HepG2 (cell line): ENCODE measurements at regions not wholly inside any gene's neighbourhood (a gene's known extent, or its start where the extent isn't known, plus 50 kb on each side); places are given as distances from the start of the nearest gene placed in this dataset.
A peak's percentile ranks its signal among the peaks of the same experiment; 100 is the strongest.

Source experiments
- BCL6 ChIP-seq: IDR thresholded peaks from 2 replicates; pipeline ENCODE4 v1.6.1; 2016; ENCODE audit warnings: missing genetic modification reagents, missing compliant biosample characterization
- BORCS8-MEF2B ChIP-seq: sonication (generic); formaldehyde crosslinking; IDR thresholded peaks from 2 replicates; pipeline ENCODE4 v1.8.0; 2022; ENCODE audit warnings: mild to moderate bottlenecking, missing genetic modification reagents
- DMAP1 ChIP-seq: IDR thresholded peaks from 2 replicates; pipeline ENCODE4 v1.6.1; 2016
- GATA4 ChIP-seq: sonication (generic); IDR thresholded peaks from 2 replicates; pipeline ENCODE4 v1.6.1; 2016; ENCODE audit warnings: antibody characterized with exemption, low read depth, borderline replicate concordance
- HDAC1 ChIP-seq: sonication (generic); formaldehyde crosslinking; IDR thresholded peaks from 2 replicates; pipeline ENCODE4 v1.5.1; 2020; ENCODE audit warnings: mild to moderate bottlenecking, missing genetic modification reagents
- HMGXB4 ChIP-seq, 2 experiments: sonication (generic) in 1 of 2; formaldehyde crosslinking in 1 of 2; IDR thresholded peaks; 2 replicates each; pipeline versions ENCODE4 v1.4.0 to v1.6.1; 2018 to 2020; ENCODE audit warnings: missing genetic modification reagents in 2 of 2, borderline replicate concordance in 1 of 2, low read depth in 1 of 2, mild to moderate bottlenecking in 1 of 2, missing biosample characterization in 1 of 2
- HOMEZ ChIP-seq: IDR thresholded peaks from 2 replicates; pipeline ENCODE4 v1.6.1; 2016; ENCODE audit warnings: low read depth
- HOXA9 ChIP-seq: sonication (generic); formaldehyde crosslinking; IDR thresholded peaks from 2 replicates; pipeline ENCODE4 v1.8.1; 2022; ENCODE audit warnings: missing genetic modification reagents, mild to moderate bottlenecking, moderate library complexity, borderline replicate concordance
- IRF2 ChIP-seq: IDR thresholded peaks from 2 replicates; pipeline ENCODE4 v1.6.1; 2018; ENCODE audit warnings: missing genetic modification reagents, missing compliant biosample characterization
- KLF6 ChIP-seq: IDR thresholded peaks from 2 replicates; pipeline ENCODE4 v1.8.0; 2016; ENCODE audit warnings: missing biosample characterization, missing genetic modification reagents
- MAZ ChIP-seq, 2 experiments: sonication (generic) in 1 of 2; formaldehyde crosslinking in 1 of 2; IDR thresholded peaks; 2 replicates each; pipeline versions ENCODE4 v1.5.0 to v1.6.1; 2012 to 2020; ENCODE audit warnings: low read depth in 2 of 2, mild to moderate bottlenecking in 2 of 2, borderline replicate concordance in 1 of 2, improper control_type of control experiment in 1 of 2, low read length in 1 of 2, missing genetic modification reagents in 1 of 2, moderate library complexity in 1 of 2
- NCOA2 ChIP-seq: sonication (generic); formaldehyde crosslinking; IDR thresholded peaks from 2 replicates; pipeline ENCODE4 v1.8.0; 2022; ENCODE audit warnings: inconsistent platforms
- NFYB ChIP-seq: sonication (generic); formaldehyde crosslinking; IDR thresholded peaks from 2 replicates; pipeline ENCODE4 v1.4.0; 2020; ENCODE audit warnings: missing genetic modification reagents
- SOX6 ChIP-seq, 2 experiments: fragments of 450-650 bp in 1 of 2; sonication (generic) in 1 of 2; formaldehyde crosslinking in 1 of 2; IDR thresholded peaks; 2 replicates each; pipeline versions ENCODE4 v1.4.0 to v1.6.1; 2017 to 2020; ENCODE audit warnings: antibody characterized with exemption in 1 of 2, mild to moderate bottlenecking in 1 of 2, missing genetic modification reagents in 1 of 2
- ZFP62 ChIP-seq: sonication (generic); formaldehyde crosslinking; IDR thresholded peaks from 2 replicates; pipeline ENCODE4 v1.4.0; 2020; ENCODE audit warnings: missing genetic modification reagents
- ZNF24 ChIP-seq: fragments of 450-650 bp; IDR thresholded peaks from 2 replicates; pipeline ENCODE4 v1.6.1; 2017; ENCODE audit warnings: antibody characterized with exemption, mild to moderate bottlenecking
- ZNF557 ChIP-seq: sonication (generic); formaldehyde crosslinking; IDR thresholded peaks from 2 replicates; pipeline ENCODE4 v1.4.0; 2020; ENCODE audit warnings: missing genetic modification reagents
- ZNF781 ChIP-seq: sonication (generic); formaldehyde crosslinking; IDR thresholded peaks from 2 replicates; pipeline ENCODE4 v1.5.1; 2020; ENCODE audit warnings: borderline replicate concordance, mild to moderate bottlenecking, missing genetic modification reagents; ENCODE audit errors: not compliant biosample characterization
- TF ChIP-seq, protein P1 (sequence below): sonication (generic); formaldehyde crosslinking; IDR thresholded peaks from 2 replicates; pipeline ENCODE4 v1.9.0; 2021; ENCODE audit warnings: mild to moderate bottlenecking, missing genetic modification reagents

DNA sequence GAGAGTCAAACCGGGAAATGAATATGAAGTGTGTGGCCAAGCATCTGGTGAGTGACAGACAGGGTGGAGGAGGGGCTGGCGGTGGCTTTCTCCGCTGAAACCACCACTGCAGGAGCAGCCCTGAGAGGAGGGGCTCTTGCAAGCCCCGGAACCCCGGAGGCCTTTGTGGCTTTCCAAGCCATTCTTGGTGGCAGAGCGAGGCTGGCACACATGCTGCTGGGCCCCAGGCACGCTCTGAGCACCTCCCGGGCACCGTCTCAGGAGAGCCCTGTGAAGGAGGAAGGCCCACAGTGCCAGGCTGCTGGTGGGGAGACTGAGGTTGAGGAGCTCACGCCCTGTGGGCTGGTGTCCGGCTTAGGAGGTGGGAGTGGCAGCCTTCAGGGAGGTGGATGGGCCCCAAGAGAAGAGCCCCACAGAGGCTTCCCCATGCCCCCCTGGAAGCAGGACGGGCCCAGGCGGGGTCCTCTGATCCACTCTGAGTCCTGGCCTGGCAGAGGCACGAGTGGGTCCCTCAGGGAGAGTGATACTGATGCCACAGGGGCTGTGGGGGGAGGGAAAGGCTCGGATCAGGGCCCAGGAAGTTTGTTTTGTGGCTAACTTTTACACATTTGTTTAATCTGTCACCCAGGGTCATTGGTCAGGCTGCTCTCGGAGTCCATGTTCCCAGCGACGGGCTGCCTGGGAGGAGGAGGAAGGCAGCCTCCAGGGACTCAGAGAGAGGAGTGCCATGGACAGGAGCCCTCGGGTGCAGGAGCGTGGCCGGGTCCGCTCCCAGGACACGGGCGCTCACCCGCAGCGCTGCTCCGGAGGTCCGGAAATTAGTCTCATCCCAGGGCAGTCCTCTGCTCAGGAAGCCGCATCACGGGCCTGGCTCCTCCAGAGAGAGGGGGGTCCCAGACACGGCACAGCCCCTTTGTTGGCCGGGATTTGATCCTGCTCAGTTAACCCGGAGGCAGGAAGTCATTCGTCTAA is 170.7 kb downstream of the ERMARD start (continued):
- TF ChIP-seq HMGXB4 (CRISPR knock-in tag; IDR thresholded peaks at IDR 0.05; ENCODE audit: borderline replicate concordance in 1 of 2, low read depth in 1 of 2) (0 out of 4 replicates have a peak, but pooled peaks of 1 of the 2 experiments have one; percentile 17), ZNF557 (CRISPR knock-in tag) (peak; percentile 69; the same call in 1 of the 2 replicates), DMAP1 (CRISPR knock-in tag) (no peak), NCOA2 (CRISPR knock-in tag) (peak; percentile 57; the same call in 1 of the 2 replicates), HOXA9 (no peak), HDAC1 (CRISPR knock-in tag) (peak; percentile 15; the same call in 1 of the 2 replicates), ZFP62 (CRISPR knock-in tag) (no peak), BORCS8-MEF2B (peak; percentile 59), SOX6 (IDR thresholded peaks at IDR 0.05) (no peak), SOX6 (CRISPR knock-in tag; IDR thresholded peaks at IDR 0.05) (peak; percentile 76), MAZ (IDR thresholded peaks at IDR 0.05; ENCODE audit: borderline replicate concordance, low read depth, low read length) (no peak), MAZ (CRISPR knock-in tag; IDR thresholded peaks at IDR 0.05; ENCODE audit: low read depth) (peak; percentile 35; the same call in 1 of the 2 replicates), ZNF781 (CRISPR knock-in tag) (peak; percentile 16), IRF2 (CRISPR knock-in tag) (0 out of 2 replicates have a peak, but pooled peaks have one; percentile 32), HOMEZ (CRISPR knock-in tag) (peak; percentile 69), NFYB (no peak), ZNF24 (no peak), BCL6 (peak; percentile 37; the same call in 1 of the 2 replicates), KLF6 (CRISPR knock-in tag) (no peak), GATA4 (no peak)
- TF ChIP-seq, protein P1, sequence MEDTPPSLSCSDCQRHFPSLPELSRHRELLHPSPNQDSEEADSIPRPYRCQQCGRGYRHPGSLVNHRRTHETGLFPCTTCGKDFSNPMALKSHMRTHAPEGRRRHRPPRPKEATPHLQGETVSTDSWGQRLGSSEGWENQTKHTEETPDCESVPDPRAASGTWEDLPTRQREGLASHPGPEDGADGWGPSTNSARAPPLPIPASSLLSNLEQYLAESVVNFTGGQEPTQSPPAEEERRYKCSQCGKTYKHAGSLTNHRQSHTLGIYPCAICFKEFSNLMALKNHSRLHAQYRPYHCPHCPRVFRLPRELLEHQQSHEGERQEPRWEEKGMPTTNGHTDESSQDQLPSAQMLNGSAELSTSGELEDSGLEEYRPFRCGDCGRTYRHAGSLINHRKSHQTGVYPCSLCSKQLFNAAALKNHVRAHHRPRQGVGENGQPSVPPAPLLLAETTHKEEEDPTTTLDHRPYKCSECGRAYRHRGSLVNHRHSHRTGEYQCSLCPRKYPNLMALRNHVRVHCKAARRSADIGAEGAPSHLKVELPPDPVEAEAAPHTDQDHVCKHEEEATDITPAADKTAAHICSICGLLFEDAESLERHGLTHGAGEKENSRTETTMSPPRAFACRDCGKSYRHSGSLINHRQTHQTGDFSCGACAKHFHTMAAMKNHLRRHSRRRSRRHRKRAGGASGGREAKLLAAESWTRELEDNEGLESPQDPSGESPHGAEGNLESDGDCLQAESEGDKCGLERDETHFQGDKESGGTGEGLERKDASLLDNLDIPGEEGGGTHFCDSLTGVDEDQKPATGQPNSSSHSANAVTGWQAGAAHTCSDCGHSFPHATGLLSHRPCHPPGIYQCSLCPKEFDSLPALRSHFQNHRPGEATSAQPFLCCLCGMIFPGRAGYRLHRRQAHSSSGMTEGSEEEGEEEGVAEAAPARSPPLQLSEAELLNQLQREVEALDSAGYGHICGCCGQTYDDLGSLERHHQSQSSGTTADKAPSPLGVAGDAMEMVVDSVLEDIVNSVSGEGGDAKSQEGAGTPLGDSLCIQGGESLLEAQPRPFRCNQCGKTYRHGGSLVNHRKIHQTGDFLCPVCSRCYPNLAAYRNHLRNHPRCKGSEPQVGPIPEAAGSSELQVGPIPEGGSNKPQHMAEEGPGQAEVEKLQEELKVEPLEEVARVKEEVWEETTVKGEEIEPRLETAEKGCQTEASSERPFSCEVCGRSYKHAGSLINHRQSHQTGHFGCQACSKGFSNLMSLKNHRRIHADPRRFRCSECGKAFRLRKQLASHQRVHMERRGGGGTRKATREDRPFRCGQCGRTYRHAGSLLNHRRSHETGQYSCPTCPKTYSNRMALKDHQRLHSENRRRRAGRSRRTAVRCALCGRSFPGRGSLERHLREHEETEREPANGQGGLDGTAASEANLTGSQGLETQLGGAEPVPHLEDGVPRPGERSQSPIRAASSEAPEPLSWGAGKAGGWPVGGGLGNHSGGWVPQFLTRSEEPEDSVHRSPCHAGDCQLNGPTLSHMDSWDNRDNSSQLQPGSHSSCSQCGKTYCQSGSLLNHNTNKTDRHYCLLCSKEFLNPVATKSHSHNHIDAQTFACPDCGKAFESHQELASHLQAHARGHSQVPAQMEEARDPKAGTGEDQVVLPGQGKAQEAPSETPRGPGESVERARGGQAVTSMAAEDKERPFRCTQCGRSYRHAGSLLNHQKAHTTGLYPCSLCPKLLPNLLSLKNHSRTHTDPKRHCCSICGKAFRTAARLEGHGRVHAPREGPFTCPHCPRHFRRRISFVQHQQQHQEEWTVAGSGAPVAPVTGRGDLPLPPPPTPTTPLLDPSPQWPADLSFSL (CRISPR knock-in tag), result no peak
